HG02678 (cell line): ENCODE measurements at regions not wholly inside any gene's neighbourhood (a gene's known extent, or its start where the extent isn't known, plus 50 kb on each side); places are given as distances from the start of the nearest gene placed in this dataset.
A peak's percentile ranks its signal among the peaks of the same experiment; 100 is the strongest.

Experiments
- ATAC-seq: cut with Tn5 transposase; IDR thresholded peaks from one replicate; pipeline ENCODE4 v1.9.1; 2021; ENCODE audit warnings: mild to moderate bottlenecking, moderate library complexity; ENCODE audit not compliant: unreplicated experiment

- no peak for ATAC-seq
Measured at GRCh38 chr21:25425156-25425555, 182.1 kb downstream of the MRPL39 start.

GRCh38 chr21:25424634-25425033, 182.6 kb downstream of the MRPL39 start:
- ATAC-seq = no peak

- ATAC-seq = no peak
Measured at GRCh38 chr21:25424048-25424447, 183.2 kb downstream of the MRPL39 start.

GRCh38 chr21:25422610-25423608, 184.4 kb downstream of the MRPL39 start:
- no peak for ATAC-seq

- ATAC-seq = peak; percentile 68
Measured at GRCh38 chr21:25421321-25422028, 185.8 kb downstream of the MRPL39 start.

GRCh38 chr21:25420831-25421230, 186.4 kb downstream of the MRPL39 start:
- no peak for ATAC-seq

GRCh38 chr21:25416669-25417068, 190.6 kb downstream of the MRPL39 start:
- no peak for ATAC-seq

GRCh38 chr21:25412100-25412499, 195.2 kb downstream of the MRPL39 start:
- no peak for ATAC-seq

GRCh38 chr21:25409978-25410377, 197.3 kb downstream of the MRPL39 start:
- ATAC-seq = peak; percentile 34

GRCh38 chr21:25408666-25409065, 198.6 kb downstream of the MRPL39 start:
- ATAC-seq = no peak

- no peak for ATAC-seq
Measured at GRCh38 chr21:25406887-25407579, 200.2 kb downstream of the MRPL39 start.

GRCh38 chr21:25405984-25406383, 201.3 kb downstream of the MRPL39 start:
- no peak for ATAC-seq

GRCh38 chr21:25402134-25402961, 204.9 kb downstream of the MRPL39 start:
- no peak for ATAC-seq

- no peak for ATAC-seq
Measured at GRCh38 chr21:25400427-25400826, 206.9 kb downstream of the MRPL39 start.

GRCh38 chr21:25398630-25399029, 208.7 kb downstream of the MRPL39 start:
- no peak for ATAC-seq

- ATAC-seq = peak; percentile 87
Measured at GRCh38 chr21:25396135-25396711, 211.1 kb downstream of the MRPL39 start.

- ATAC-seq = no peak
Measured at GRCh38 chr21:25391777-25392176, 215.5 kb downstream of the MRPL39 start.

- no peak for ATAC-seq
Measured at GRCh38 chr21:25390701-25391100, 216.6 kb downstream of the MRPL39 start.

- ATAC-seq = no peak
Measured at GRCh38 chr21:25387665-25388064, 219.6 kb downstream of the MRPL39 start.

GRCh38 chr21:25385911-25386474, 221.3 kb downstream of the MRPL39 start:
- ATAC-seq = no peak
